ENCODE measurements at regions not wholly inside any gene's neighbourhood (a gene's known extent, or its start where the extent isn't known, plus 50 kb on each side); places are given as distances from the start of the nearest gene placed in this dataset.
"Not testable (repeated sequence)": the region's sequence is repeated elsewhere in the genome, so short reads cannot be mapped to it uniquely, and the experiment has no call there.

DNA sequence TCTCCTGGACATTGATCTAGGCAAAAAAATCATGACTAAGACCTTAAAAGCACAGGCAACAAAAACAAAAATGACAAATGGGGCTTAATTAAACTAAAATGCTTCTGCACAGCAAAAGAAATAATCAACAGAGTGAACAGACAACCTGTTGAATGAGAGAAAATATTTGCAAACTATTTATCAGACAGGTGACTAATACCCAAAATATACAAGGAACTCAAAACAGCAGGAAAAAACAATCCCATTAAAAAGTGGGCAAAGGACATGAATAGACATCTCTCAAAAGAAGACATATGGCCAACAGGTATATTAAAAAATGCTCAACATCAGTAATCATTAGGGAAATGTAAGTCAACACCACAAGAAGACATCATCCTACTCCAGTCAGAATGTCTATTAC is 166.8 kb downstream of the MTERF1 start:
- no peak for DNase-seq

DNA sequence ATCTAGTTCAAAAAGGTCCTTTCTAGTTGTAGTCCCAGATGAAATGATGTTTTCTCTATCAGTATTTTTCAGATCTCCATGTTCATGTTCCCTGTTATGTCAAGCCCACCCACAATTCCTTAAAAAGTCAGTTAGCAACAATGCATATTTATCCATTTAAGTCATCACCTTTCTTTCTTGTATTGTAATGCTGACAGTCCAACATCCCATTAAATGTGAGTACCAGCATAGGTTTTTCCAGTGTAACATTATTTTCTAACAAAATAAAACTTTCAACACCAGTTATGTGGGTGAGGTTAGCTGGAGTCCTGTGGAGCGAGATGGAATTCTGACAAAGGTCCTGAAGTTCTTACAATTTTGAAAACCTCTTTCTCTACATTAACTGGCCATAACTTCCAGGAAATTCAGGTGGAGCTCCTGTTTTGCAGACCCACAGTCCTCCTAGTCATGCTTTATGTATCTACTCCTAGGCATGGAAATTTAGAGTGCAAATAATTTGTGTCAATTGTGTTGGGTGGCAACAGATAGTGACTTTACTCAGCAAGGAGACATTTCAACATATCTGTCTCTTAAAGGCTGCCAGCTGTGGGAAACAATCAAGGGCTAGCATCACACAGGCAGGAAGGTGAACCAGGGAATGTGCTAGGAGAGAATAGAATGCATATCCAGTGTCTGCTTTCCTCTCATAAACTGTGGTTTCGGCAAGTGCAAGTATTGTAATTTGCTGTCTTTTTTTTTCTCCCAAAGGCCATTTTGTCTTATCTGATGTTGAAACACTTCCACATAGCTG is 162.6 kb downstream of the MTERF1 start:
- DNase-seq: no peak

DNA sequence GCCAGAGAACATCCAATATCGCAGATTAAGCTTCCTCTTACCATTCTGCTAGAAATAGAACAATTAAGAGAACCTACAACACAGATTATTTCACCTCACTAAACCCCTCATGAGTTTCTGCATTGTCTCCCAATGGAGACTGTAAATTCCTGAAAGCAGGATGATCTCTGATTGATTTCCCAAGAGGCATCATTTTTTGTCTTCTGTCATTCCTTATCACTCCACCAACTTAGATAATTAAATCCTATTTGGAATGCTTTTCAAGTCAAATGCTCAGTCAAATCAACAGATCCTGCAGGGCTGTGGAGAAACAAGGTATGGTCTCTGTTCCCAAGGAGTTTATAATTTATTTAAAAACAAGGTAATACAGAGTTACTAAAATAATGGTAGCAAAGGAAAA is 161.5 kb downstream of the MTERF1 start:
- DNase-seq: no peak

DNA sequence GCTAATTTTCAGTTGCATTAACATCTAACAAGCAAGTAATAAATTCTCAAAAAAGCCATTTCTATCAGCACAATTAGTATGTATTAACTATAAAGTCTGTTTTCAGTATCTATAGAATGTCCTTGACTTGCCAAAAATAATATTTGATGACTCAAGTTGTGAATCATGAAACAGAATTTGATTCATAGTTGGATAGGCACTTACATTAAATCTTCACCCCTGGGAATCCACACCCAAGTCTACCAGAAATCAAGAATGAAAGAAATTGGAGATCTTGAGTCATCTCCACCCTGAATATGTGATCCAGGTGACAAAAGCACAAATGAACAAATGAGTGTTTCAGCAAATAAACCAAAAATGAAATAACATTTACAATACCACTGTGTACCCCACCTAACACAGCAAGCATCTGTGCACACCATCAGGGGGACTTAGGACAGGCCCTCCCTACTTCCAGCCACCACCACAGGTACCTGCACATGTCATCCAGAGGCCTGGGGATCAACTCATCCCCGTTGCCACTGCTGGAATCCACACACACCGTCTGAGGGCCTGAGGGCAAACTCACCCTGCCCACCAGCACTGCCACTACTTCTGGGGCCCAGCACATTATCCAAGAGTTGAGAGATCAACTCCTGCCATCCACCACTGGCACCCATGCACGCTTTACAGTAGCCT is 160.1 kb downstream of the MTERF1 start:
- DNase-seq: no peak

DNA sequence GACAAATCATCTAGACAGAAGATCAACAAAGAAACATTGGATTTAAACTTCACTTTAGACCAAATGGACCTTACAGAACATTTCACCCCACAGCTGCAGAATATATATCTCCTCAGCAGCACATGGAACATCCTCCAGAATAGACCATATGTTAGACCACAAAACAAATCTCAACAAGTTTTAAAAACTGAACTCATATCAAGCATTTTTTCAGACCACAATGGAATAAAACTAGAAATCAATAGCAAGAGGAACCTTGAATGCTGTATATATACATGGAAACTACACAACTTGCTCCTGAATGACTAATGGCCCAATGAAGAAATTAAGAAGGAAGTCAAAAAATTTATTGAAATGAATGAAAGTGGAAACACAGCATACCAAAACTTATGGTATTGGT is 157.7 kb downstream of the MTERF1 start:
- DNase-seq: no peak

DNA sequence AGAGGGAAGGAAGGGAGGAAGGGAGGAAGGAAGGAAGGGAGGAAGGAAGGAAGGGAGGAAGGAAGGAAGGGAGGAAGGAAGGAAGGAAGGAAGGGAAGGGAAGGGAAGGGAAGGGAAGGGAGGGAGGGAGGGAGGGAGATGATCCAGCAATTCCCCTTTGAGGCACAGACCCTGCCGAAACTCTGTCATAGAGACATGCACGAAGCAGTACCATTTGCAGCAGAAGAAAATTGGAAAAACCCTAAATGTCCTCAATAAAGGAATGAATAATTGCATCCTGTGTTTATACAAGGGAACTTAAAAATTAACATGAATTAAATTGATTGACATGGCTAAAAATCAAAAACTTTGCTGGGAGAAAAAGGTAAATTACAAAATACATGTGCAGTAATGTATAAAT is 151.5 kb downstream of the MTERF1 start:
- DNase-seq: not testable (repeated sequence)

DNA sequence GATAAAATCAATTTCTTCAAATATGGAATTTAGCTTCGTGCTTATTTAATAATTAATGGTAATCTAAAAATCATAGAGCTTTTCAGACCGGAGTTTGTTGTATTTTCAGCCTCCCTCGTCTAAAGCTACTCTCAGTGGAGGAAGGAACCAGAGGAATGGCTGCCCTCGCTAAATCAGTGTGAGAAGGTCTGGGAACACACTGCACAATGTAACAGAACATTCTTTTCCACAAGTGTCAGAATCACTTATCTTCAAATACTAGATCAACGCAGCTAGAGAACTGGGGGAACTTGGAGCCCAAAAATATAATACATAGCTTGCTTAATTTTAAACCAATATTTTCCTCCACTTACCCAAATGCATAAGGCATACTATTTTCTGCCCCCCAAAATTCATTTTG is 148.5 kb downstream of the MTERF1 start:
- DNase-seq: no peak

DNA sequence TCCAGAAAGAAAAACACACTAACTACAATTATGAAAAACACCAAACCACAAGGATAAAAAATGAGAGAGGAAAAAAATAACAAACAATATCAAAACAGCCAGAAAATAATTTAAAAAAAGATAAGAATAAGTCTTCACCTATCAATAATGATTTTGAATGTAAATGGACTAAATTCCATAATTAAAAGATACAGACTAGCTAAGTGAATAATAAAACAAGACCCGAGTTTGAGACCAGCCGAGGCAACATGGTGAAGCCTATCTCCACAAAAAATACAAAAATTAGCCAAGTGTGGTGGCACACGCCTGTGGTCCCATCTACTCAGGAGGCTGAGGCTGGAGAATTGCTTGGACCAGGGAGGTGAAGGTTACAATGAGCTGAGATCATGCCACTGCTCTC is 131.1 kb downstream of the MTERF1 start:
- no peak for DNase-seq

DNA sequence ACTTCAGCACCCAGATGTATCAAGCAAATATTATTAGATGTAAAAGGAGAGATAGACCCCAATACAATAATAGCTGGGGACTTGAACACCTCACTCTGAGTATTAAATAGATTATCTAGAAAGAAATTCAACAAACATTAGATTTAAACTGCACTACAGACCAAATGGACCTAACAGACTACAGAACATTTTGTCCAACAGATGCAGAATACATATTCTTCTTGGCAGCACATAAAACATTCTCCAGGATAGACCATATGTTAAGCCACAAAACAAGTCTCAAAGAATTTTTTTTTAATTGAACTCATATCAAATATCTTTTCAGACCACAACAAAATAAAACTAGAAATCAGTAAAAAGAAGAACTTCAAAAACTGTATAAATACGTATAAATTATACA is 130.4 kb downstream of the MTERF1 start:
- no peak for DNase-seq

DNA sequence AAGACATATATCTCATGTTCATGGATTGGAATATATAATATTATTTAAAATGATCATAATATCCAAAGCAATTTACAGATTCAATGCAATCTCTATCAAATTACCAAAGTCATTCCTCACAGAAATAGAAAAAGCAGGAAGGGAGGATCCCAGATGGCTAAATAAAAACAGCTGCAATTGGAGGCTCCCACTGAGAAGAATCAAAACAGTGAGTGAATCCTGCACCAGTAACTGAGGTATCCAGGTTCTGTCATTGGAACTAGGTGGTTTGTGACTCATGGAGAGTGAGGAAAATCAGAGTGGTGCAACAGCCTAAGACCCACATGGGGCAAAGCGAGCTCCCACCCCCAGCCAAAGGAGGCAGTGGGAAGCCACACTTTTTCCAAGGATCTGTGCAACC is 128.4 kb downstream of the MTERF1 start:
- DNase-seq: no peak

DNA sequence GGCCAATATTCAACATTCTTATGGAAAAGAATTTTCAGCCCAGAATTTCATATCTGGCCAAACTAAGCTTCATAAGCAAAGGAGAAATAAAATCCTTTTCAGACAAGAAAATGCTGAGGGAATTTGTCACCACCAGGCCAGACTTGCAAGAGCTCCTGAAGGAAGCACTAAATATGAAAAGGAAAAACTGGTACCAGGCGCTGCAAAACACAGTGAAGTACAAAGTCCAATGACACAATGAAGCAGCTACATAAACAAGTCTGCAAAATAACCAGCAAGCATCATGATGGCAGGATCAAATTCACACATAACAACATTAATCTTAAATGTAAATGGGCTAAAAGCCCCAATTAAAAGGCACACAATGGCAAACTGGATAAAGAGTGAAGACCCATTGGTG is 126.2 kb downstream of the MTERF1 start:
- DNase-seq: not testable (repeated sequence)

DNA sequence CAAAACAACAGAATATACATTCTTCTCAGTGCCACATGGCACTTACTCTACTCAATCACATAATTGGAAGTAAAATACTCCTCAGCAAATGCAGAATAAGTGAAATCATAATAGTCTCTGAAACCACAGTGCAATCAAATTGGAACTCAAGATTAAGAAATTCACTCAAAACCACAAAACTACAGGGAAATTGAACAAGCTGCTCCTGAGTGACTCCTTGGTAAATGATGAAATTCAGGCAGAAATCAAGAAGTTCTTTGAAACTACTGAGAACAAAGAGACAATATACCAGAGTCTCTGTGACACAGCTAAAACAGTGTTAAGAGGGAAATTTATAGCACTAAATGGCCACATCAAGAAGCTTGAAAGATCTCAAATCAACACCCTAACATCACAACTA is 125.4 kb downstream of the MTERF1 start:
- not testable (repeated sequence) for DNase-seq

DNA sequence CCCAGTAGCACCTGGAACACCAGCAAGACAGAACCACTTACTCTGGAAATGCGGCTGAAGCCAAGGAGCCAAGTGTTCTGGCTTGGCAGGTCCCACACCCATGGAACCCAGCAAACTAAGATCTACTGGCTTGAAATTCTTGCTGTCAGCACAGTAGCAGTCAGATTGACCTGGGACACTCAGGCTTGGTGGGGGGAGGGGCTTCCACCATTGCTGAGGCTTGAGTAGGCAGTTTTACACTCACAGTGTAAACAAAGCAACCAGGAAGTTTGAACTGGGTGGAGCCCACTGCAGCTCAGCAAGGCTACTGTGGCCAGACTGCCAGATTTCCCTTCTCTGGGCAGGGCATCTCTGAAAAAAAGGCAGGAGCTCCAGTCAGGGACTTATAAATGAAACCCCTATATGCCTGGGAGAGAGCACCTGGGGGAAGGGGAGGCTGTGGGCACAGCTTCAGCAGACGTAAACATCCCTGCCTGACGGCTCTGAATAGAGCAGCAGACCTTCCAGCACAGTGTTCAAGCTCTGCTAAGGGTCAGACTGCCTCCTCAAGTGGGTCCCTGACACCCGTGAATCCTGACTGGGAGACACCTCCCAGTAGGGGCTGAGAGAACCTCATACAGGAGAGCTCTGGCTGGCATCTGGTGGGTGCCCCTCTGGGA is 121.2 kb downstream of the MTERF1 start:
- no peak for DNase-seq

DNA sequence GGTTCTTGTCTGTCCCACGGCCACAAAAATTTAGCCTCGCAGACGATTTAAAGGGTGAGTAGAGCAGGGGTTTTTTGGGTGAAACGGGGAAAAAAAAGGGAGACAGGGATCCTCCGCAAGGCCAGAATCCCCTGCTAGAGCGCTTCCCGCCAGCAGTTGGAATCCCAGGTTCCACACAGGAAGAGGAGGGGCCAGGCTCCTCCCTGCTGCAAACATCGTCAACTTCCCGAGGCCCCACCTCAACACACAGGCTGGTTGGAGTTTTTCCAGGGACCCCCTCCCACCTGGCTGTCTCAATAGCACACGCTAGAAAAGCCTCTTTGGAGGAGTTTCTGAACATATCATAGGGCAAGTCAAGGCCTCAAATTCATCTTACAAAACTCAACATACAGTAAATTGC is 112.7 kb downstream of the MTERF1 start:
- no peak for DNase-seq

DNA sequence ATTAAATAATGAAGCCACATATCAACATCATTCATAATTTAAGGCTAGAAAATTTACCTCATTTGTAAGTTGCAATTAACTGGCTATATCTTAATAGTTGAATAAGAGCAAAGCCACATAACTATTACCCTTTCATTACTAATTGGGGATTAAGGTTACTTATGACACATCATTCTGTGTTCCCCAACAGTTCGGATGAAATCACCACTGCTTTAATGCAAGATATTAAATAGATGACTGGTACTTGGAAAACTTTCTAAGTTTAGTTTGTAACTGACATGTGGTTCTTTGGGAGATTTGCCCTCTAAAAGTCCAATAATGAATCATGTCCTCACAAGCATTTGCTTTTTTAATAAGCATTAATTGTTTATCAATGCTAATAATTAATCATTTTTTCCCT is 109.1 kb downstream of the MTERF1 start:
- DNase-seq: no peak

DNA sequence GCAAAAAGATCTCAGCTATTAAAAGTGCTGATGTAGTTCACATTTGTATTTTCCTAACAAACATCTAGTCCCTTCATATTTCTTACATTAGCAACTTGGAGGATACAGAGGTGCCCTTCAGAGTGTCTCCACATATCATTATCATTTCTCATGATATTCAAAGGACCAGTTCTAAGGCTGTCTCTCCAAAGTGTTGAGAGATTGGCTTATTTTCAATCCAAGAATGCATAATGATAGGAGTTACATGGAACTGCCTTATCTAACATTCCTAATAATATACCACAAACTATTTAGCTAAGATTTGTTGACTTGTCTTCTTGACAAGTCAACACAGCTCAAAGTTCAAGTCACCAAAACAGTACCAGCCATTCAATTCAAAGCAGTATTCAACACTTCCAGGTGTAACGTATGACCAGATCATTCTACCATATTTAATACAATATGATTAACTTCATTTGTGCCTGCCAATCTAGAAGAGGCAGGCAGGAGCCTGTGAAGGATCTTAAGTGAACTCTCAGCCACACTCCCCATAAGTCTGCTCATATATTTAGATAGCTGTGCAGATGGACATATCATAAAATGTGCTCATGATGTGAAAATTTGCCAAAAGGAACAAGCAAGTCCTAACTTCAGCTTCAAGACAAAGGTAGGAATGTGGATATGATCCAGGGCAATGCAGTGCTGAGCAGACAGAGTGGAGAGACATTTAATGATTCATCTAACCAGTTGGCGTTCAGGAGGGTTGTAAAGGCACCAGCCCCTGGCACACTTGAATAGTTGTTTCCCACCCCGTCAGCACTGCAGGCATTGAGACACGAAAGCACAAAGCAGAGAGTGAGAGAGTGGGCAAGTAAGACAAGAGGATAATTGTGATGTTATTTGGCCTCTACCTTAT is 108.3 kb downstream of the MTERF1 start:
- DNase-seq: no peak

DNA sequence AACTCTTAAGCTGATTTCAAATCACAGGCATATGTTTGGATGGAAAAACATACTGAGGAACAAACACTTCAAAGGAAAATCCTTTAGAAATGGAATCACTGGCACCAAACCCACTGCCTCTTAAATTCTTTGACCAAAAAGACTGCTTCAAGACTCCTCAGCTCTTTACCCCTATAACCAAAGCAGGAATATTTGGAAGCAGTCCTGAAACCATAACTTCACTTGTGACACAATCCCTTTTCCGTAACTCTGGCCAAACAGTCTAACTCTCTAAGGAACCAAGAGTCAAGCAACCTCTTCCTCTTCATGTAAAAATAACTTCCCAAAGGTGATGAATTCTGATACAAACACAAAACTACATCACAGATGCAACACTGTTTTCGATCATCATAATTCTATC is 104.3 kb downstream of the MTERF1 start:
- no peak for DNase-seq

DNA sequence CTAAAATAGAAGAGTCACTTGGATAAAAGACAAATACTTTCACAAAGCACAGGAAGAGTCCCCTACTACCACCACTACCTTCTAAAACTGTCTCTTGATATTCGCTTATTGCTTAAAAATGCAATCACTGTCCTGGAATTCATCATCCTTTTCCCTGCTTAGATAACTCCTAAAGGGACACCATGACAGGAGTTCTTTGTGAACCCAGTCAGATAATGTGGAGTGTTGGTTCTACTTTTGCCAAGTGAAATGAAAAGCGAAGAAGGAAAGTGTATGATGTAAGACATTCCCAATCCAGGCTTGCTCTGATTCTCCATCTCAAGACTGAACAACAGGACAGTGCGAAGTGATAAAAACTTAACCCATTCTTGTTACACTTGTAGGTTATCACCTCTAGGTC is 103.0 kb downstream of the MTERF1 start:
- DNase-seq: no peak

DNA sequence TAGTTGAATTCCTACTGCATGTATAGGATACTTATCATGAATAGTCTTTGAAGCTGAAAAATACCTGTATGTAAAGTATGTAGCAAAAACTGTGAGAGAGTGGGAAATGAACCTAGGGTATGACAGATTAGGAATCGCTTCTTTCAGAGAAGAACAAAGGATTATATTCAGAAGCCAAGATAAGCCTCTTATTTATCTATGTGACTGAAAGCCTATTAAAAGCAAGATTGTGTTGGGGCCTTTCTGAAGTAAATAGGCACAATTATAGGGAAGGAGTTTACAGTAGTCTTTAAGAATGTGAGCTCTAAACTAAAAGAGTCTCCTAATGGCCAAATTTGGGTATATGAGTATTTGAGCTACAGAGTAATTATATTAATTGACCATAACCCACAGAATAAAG is 102.1 kb downstream of the MTERF1 start:
- DNase-seq: no peak

DNA sequence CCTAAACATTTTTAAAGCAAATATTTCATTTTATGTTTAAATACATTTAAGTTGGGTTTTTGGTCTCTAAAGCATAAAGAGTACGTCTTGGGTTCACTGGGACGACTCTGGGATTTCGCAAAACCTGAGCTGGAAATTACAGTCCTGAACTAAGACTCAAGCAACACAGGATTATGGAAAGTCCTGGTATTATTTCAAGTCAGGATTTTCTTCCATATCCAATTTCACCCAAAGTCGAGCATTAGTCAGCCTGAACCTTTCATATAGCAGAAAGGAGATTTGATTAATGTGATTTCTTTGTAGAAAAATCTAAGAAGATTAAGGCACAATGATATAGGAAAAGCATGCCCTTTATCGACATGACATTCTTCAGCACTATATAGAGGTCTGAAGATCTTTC is 100.0 kb downstream of the MTERF1 start:
- no peak for DNase-seq

DNA sequence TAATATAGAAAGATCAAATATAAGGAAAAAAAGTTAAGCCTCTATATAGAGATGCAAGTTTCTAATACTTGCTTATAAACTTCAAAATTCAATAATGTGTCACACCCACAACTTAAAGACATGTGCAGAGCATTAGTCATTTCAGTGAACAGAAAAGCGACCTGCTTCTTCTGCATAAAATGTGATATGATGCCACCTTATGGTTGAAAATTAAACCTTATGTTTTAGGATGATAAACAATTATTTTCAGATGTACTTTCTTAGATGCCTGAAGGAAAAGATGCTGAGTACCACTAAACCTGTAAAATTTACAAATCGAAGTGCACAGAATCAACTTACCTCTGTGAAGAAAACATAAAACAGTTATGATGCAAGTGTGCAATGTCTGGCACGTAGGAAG is 96.0 kb downstream of the MTERF1 start:
- no peak for DNase-seq

DNA sequence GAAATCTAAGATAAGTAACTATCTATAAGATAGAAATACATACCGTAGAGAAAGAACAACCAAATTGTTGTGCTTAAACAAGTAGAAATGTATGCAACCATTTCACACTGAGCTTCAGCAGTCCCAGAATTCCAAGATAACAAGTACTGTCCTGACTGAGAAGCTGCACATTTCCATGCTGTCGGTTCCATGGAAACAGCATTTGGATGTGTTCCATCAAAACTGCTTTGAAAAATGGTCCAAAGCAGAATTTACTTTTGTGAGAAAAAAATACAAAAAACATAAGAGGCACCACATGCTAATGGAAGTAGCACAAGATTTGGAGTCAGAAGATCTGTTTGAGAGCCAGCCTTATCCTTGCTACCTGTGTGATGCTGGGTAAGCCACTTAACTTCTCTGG is 92.6 kb downstream of the MTERF1 start:
- DNase-seq: no peak

DNA sequence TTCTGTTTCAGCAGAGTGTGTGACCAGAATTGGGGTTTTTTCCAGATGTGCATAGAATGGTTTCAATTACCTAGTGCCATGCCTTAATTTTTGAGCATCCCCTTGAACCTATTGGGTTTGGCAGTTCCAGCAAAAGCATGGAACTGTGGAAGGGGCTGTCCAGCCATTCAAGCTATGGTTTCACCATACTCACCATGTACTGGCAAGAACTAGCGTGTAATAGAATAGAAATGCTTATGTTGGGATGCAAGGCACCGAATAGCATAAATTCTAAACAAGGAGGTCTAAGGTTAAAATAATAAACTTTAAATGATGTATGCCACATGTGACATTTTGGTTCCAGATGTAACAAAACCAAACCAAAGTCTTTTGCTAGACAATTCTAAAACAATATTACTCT is 91.4 kb downstream of the MTERF1 start:
- DNase-seq: no peak

Measured in GF-D8 (cell line).